Effector memory CD4-positive, alpha-beta T cell (primary cell): ENCODE measurements at regions not wholly inside any gene's neighbourhood (a gene's known extent, or its start where the extent isn't known, plus 50 kb on each side); places are given as distances from the start of the nearest gene placed in this dataset.

Experiments
- DNase-seq, 3 donors: peaks; one replicate each; pipeline ENCODE4 v3.0.0-alpha.2; 2020
- H3K27ac ChIP-seq: 2 replicates; pipeline ENCODE4 v1.7.0; 2013; ENCODE audit warnings: mild to moderate bottlenecking, low read length, moderate library complexity; ENCODE audit not compliant: insufficient read depth, poor library complexity, severe bottlenecking
- H3K27me3 ChIP-seq: replicated peaks from 2 replicates; pipeline ENCODE4 v1.7.0; 2013; ENCODE audit warnings: mild to moderate bottlenecking, low read length; ENCODE audit not compliant: insufficient read depth, control insufficient read depth, poor library complexity, severe bottlenecking
- H3K36me3 ChIP-seq: 2 replicates; pipeline ENCODE4 v1.7.0; 2013; ENCODE audit warnings: mild to moderate bottlenecking, low read length, moderate library complexity; ENCODE audit not compliant: control insufficient read depth, insufficient read depth
- H3K4me1 ChIP-seq: 2 replicates; pipeline ENCODE4 v1.7.0; 2013; ENCODE audit warnings: low read length, mild to moderate bottlenecking; ENCODE audit not compliant: control insufficient read depth, insufficient read depth, poor library complexity, severe bottlenecking
- H3K4me3 ChIP-seq: 2 replicates; pipeline ENCODE4 v1.7.0; 2013; ENCODE audit warnings: low read length, low read depth, mild to moderate bottlenecking; ENCODE audit not compliant: insufficient read depth, poor library complexity, severe bottlenecking
- H3K9me3 ChIP-seq: 2 replicates; pipeline ENCODE4 v1.7.0; 2013; ENCODE audit warnings: mild to moderate bottlenecking, low read length, moderate library complexity; ENCODE audit not compliant: control insufficient read depth

GRCh38 chr3:144921710-144922109 lies 950.1 kb downstream of the DIPK2A start:
- H3K27me3 ChIP-seq, result no peaks in the 10 kb centered on the region
- H3K9me3 ChIP-seq, result no peaks in the 10 kb centered on the region
- no peak overlapping the region for H3K27ac ChIP-seq
- H3K4me3 ChIP-seq, result no peak overlapping the region
- no peaks in the 10 kb centered on the region for H3K36me3 ChIP-seq
- no peak for DNase-seq
- H3K4me1 ChIP-seq, result no peaks in the 10 kb centered on the region

GRCh38 chr3:144923046-144923775 lies 951.6 kb downstream of the DIPK2A start:
- Histone ChIP-seq H3K27ac (no peak overlapping the region), H3K4me3 (no peak overlapping the region), H3K27me3 (no peaks in the 10 kb centered on the region), H3K36me3 (no peaks in the 10 kb centered on the region), H3K9me3 (no peaks in the 10 kb centered on the region), H3K4me1 (no peaks in the 10 kb centered on the region)
- DNase-seq, result no peak

- H3K4me1 ChIP-seq, result no peaks in the 10 kb centered on the region
- no peak overlapping the region for H3K4me3 ChIP-seq
- H3K36me3 ChIP-seq, result no peaks in the 10 kb centered on the region
- no peaks in the 10 kb centered on the region for H3K9me3 ChIP-seq
- no peak for DNase-seq
- H3K27me3 ChIP-seq, result no peaks in the 10 kb centered on the region
- no peak overlapping the region for H3K27ac ChIP-seq
Observed at GRCh38 chr3:144930431-144930830, 958.8 kb downstream of the DIPK2A start.

- Histone ChIP-seq H3K9me3 (no peaks in the 10 kb centered on the region), H3K4me3 (no peak overlapping the region), H3K27ac (no peak overlapping the region), H3K4me1 (no peaks in the 10 kb centered on the region), H3K27me3 (no peaks in the 10 kb centered on the region), H3K36me3 (no peaks in the 10 kb centered on the region)
- no peak for DNase-seq
Observed at GRCh38 chr3:144931590-144931989, 960.0 kb downstream of the DIPK2A start.

- Histone ChIP-seq H3K4me3 (no peak overlapping the region), H3K27ac (no peak overlapping the region), H3K4me1 (no peaks in the 10 kb centered on the region), H3K9me3 (no peaks in the 10 kb centered on the region), H3K27me3 (no peaks in the 10 kb centered on the region), H3K36me3 (no peaks in the 10 kb centered on the region)
- DNase-seq, result no peak
Observed at GRCh38 chr3:144942093-144942837, 970.6 kb downstream of the DIPK2A start.

GRCh38 chr3:144942838-144943197 lies 971.2 kb downstream of the DIPK2A start:
- no peak overlapping the region for H3K27ac ChIP-seq
- no peaks in the 10 kb centered on the region for H3K4me1 ChIP-seq
- no peak overlapping the region for H3K4me3 ChIP-seq
- H3K9me3 ChIP-seq, result no peaks in the 10 kb centered on the region
- H3K36me3 ChIP-seq, result no peaks in the 10 kb centered on the region
- no peaks in the 10 kb centered on the region for H3K27me3 ChIP-seq
- DNase-seq, result no peak

GRCh38 chr3:144947895-144948294 lies 976.3 kb downstream of the DIPK2A start:
- H3K4me1 ChIP-seq, result no peaks in the 10 kb centered on the region
- DNase-seq, result no peak
- no peak overlapping the region for H3K27ac ChIP-seq
- H3K9me3 ChIP-seq, result no peaks in the 10 kb centered on the region
- no peaks in the 10 kb centered on the region for H3K27me3 ChIP-seq
- H3K4me3 ChIP-seq, result no peak overlapping the region
- no peaks in the 10 kb centered on the region for H3K36me3 ChIP-seq

GRCh38 chr3:144948711-144949110 lies 977.1 kb downstream of the DIPK2A start:
- Histone ChIP-seq H3K9me3 (no peaks in the 10 kb centered on the region), H3K27ac (no peak overlapping the region), H3K27me3 (no peaks in the 10 kb centered on the region), H3K4me1 (no peaks in the 10 kb centered on the region), H3K36me3 (no peaks in the 10 kb centered on the region), H3K4me3 (no peak overlapping the region)
- DNase-seq, result no peak

GRCh38 chr3:144953959-144954358 lies 982.3 kb downstream of the DIPK2A start:
- Histone ChIP-seq H3K4me3 (no peak overlapping the region), H3K9me3 (no peaks in the 10 kb centered on the region), H3K36me3 (no peaks in the 10 kb centered on the region), H3K4me1 (no peaks in the 10 kb centered on the region), H3K27ac (no peak overlapping the region), H3K27me3 (no peaks in the 10 kb centered on the region)
- no peak for DNase-seq

- Histone ChIP-seq H3K27me3 (no peaks in the 10 kb centered on the region), H3K36me3 (no peaks in the 10 kb centered on the region), H3K27ac (no peak overlapping the region), H3K4me3 (no peak overlapping the region), H3K9me3 (no peaks in the 10 kb centered on the region), H3K4me1 (no peaks in the 10 kb centered on the region)
- no peak for DNase-seq
Observed at GRCh38 chr3:144957398-144958101, 985.9 kb downstream of the DIPK2A start.
